ENCODE measurements at regions not wholly inside any gene's neighbourhood (a gene's known extent, or its start where the extent isn't known, plus 50 kb on each side); places are given as distances from the start of the nearest gene placed in this dataset.

DNA sequence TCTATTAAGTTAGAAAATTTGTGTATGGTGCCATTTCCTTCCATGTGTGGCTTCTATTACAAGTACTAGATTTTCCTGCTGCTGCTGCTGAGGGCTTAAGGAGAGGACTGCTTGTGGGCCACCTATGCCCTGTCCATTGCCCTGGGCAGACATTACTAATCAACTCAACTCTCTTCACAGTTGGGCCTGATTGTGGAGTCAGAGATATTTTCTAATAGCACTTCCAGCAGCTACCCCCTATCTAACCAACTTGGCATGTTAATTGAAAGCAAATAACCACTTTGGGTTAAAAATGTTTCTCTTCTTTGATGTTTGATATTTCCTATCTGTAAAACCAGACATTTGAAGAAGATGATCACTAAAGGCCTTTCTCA, 242.0 kb downstream of the EDEM1 start:
- DNase-seq = no peak

DNA sequence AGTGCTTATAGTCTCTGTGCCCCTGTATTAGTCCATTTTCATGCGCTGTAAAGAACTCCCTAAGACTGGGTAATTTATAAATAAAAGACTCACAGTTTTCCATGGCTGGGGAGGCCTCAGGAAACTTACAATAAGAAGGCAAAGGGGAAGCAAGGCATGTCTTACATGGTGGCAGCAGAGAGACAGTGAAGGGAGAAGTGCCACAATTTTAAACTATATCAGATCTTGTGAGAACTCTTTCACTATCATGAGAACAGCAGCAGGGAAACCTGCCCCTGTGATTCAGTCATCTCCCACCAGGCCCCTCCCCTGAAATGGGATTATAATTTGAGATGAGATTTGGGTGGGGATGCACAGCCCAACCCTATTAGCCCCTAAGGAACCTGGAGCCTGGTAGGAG, 243.2 kb downstream of the EDEM1 start:
- DNase-seq = peak; percentile 21

DNA sequence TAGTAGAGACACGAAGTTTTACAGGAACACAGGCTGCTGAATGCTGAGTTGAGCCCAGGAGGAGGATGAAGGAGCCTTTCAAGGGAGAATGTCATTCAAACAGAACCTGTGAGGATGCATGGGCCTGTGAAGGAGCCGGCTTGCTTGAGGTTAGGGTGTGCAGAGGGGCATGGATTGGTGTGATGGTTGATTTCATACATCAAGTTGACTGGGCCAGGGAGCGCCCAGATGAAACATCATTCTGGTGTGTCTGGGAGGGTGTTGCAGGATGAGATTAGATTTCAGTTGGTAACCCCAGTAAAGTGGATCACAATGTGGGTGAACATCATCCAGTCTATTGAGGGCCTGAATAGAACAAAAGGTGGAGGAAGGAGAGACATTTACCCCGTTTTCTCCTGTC, 243.6 kb downstream of the EDEM1 start:
- no peak for DNase-seq

DNA sequence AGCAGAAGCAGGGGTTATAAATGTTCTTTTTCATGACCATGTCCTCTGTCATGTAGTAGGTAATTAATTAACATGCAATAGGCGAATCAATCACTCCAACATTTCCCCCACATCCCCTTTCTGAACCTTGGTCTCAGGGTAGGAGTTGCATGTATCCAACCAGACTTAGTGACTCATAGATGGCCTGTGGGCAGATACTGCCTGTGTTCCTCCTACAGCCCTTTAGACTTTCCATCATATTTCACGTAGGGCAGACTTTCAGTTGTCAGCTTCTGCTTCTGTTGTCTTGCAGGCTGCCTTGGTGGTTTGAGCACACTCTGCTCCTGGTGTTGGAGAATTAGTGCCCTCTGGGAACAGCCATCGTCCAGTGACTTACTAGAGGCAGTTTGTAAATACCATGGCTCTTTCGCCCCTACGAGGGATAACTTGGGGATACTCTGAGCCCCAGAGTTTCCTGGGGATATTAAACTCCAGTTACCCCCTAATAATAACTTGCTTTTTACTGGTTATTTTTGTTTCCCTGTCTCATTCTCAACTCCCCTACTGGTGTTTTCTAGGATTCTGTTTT, 244.4 kb downstream of the EDEM1 start:
- DNase-seq = peak; percentile 96

DNA sequence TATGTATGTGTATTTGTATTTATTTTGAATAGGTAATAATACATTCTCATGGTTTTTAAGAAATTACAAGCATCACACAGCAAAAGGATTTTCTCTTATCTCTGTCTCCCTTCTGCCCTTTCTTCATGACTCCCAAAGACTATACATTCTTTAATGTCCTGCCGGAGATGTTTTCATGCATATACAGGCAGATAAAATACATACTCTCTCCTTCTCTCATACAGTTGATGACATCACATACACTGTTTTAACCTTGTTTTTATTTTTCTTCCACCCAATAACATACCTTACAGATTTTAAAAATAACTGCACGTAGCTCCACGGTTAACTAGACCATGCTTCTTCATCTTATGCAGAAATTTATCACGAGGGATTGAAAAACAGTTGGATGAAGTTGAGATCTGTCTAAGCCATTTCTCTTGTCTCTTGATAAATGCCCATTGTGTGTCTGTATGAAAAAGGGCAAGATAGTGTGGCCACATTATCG, 249.8 kb downstream of the EDEM1 start:
- DNase-seq = no peak

DNA sequence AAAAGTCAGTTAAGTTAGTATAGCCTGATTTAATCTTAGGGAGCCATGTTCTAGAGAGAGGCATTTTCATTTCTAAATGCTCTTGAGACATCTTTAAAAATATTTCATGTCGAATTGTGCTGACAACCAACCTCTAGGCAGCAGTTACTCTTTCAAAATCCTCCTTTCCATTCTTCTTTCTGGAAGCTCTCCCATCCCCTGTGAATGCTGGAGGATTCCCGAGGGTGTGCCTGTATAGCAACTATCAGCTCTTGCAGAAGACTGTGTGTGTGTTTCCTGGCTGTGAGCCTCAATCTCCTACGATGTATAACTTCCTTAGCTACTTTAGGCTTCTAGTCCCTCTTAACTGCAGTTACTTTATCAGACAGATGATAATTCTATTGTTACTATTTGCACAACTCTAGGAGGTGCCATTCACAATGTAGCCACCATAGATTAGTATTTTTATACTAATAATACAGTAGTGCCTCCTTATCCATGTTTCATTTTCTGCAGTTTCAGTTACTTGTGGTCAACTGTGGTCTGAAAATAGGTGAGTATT, 250.3 kb downstream of the EDEM1 start:
- no peak for DNase-seq

DNA sequence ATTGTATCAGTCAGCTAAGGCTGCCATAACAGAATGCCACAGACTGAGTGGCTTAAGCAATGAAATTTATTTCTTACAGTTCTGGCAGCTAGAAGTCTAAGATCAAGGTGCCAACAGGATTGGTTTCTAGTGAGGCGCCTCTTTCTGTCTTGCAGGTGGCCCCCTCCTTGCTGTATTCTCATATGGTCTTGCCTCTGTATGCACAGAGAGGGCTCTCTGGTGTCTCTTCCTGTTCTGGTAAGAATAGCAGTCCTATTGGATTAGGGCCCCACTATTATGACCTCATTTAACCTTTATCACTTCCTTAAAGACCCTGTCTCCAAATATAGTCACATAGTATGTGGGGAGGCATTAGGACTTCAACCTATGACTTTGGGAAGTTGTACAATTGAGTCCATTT, 253.9 kb downstream of the EDEM1 start:
- DNase-seq = no peak

DNA sequence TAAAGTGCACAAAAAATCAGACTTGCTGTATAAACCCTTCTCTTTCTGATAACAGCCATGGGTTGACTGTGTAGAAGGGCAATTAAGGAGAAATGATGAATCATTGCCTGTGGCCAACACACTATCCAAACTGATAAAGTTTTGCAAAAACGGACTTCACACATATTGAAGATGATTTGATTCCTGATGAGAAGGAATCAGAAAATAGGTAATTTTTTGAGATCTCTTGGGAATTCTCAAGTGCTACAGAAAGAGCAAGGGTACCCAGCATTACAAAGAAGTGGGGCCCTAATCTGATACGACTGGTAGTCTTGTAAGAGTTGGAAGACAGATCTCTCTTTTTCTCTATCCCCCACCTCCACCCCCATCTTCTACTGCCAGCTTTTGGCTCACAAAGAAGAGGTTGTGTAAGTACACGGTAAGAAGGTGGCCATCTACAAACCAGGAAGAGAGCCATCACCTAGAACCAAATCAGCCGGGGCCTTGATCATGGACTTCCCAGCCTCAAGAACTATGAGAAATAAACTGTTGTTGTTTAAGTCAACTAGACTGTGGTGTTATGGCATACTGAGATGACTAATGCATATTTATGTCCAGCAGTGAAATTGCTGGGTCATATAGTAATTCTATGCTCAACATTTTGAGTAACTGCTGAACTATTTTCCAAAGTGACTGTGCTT, 254.7 kb downstream of the EDEM1 start:
- DNase-seq = peak; percentile 36

DNA sequence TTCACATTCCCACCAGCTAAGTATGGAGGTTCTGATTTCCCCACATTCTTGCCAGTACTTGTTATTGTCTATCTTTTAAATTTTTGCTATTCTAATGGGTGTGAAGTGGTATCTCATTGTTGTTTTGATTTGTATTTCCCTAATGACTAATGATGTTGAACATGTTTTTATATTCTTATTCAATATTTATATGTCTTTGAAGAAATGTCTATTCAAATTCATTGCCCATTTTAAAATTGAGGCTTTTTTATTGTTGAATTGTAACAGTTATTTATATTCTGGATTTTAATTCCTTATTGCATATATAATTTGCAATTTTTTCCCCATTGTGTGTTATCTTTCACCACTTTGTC, 255.3 kb downstream of the EDEM1 start:
- DNase-seq = no peak

DNA sequence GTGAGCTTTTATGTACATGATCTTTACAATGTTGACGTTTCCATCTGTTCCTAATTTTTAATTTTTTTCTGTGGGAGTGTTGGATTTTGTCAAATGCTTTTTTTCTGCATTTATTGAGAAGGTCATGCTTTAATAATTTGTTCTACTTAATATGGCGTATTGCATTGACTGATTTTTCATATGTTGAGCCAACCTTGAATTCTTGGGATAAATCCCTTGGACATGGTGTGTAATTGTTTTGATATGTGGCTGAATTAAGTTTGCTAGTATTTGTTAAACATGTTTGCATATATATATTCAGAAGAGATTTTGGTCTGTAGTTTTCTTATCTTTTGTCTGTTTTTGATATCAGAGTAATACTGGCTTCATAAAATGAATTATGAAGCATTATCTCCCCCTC, 256.7 kb downstream of the EDEM1 start:
- DNase-seq = no peak

DNA sequence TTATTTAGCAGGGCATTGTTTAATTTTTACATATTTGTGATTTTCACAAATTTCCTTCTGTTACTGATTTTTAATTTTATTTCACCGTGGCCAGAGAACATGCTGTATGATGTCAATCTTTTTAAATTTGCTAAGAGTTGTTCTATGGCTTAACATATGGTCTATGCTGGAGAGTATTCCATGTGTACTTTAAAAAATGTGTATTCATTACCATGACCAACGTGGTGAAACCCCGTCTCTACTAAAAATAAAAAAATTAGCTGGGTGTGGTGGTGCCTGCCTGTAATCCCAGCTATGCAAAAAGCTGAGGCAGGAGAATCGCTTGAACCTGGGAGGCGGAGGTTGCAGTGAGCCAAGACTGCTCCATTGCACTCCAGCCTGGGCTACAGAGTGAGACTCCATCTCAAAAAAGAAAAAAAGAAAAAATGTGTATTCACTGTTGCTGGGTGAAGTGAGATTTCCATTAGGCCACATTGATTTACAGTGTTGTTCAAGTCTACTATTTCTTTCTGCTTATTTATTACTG, 258.2 kb downstream of the EDEM1 start:
- DNase-seq = no peak

DNA sequence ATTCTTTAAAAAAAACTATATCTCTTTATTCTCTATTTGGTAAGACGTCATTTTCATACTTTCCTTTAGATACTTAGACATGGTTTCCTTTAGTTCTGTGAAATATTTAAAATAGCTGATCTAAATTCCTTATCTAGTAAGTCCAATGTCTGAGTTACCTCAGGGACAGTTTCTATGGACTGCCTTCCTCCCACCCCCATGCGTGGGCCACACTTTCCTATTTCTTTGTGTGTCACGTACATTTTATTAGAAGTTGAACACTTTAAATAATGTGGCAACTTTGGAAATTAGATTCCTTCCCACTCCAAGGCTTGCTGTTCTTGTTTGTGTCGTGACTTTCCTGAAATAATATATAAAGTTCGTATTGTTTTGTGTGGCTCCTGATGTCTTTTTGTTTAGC, 260.7 kb downstream of the EDEM1 start:
- peak; percentile 33 for DNase-seq

DNA sequence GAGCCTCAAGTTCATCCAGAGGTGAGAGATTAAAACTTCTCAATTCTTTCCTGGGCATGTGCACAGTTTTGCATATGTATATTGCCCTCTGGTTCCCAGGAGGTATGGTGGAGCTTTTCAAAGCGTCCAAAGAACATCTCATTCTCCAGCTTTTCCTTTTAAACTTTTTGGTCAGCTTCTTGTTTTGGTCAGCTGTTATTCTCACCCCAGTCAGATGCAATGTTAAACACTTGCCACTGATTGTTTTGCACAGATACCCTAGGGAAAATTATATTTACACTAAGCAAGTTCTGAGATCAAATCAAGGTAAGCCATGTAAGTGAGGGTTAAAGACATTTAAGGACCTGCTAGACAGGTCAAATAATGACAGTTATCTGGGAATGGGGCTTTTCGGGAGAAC, 261.3 kb downstream of the EDEM1 start:
- peak; percentile 31 for DNase-seq

DNA sequence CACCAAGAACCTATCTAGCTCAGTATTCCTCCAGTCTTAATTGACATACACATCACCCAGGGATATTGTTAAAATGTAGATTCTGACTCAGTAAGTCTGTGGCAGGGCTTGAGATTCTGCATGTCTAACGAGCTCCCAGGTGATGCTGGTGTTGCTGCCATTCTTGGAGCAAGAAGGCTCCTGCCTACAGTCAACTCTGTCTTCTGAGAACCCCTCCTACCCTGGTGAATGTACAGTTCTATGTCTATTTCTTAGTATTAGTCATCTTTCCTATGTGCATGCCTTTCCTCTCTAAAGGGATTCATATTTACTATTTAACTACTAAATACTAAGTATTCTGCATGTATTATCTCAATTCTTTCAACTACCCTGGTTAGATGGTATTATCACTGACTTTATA, 268.7 kb downstream of the EDEM1 start:
- no peak for DNase-seq

DNA sequence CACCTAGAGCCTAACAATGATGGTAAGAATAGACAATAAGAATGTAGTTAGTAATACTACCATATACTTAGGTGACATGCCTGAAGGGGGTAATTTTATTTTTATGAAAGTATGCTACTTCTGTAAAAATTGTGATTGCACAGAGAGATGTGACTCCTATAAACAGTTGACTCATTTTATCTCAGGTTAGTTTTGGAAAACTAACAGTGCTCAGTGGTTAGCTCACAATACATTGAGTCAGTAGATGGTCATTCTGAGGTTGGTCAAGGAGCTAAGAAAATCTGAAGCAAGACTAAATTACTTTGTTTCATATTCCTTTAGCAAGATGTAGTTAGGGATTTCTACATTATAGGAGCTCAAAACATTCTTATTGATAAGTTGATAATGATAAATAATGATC, 271.0 kb downstream of the EDEM1 start:
- DNase-seq = peak; percentile 89

DNA sequence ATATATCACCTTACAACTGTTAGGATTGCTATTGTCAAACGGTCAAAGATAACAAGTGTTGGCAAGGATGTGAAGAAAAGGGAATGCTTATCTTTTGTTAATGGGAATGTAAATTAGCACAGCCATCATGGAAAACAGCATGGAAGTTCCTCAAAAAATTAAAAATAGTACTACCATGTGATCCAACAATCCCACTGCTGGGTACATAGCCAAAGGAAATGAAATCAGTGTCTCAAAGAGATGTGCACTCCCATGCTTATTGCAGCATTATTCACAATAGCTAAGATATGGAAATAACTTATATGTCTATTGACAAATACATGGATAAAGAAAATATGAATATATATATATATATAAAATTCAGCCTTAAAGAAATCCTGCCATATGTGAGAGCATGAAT, 274.6 kb downstream of the EDEM1 start:
- DNase-seq = peak; percentile 80

DNA sequence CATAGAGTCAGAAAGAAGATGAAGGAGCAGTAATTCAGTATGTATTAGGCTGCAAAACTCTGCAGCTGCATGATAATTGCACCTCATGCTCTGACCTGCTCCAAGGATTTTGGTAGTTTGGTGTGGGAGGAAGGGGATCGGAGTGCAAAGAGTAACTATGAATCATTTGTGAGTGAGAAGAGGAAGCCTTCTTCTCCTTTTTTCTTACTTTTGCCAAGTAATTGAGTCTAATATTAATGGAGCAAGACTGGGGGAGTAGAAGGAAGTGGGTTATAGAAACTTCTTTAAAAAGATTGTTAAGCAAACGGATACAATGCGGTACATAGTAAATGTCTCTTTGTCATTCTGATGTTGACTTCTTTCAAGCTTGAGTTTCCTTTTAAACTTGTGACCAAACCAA, 276.5 kb downstream of the EDEM1 start:
- DNase-seq = peak; percentile 95

DNA sequence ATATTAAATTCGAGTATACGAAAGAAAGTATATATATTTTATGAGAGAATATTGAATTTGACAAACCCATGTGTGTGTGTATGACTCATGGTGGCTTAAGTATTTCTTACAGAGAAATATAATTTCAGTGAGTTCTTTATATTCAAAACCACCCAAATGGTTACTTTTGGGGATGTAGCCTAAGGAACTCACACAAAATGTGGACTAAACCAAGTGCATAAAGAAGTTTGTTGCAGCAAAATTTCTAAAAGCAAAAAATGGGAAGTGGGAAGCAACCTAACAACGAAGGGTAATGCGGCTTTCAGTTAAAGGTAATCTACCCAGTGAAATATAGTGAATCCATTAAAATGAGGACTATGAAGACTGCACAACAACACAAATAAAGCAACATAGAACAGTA, 277.1 kb downstream of the EDEM1 start:
- DNase-seq = peak; percentile 35

DNA sequence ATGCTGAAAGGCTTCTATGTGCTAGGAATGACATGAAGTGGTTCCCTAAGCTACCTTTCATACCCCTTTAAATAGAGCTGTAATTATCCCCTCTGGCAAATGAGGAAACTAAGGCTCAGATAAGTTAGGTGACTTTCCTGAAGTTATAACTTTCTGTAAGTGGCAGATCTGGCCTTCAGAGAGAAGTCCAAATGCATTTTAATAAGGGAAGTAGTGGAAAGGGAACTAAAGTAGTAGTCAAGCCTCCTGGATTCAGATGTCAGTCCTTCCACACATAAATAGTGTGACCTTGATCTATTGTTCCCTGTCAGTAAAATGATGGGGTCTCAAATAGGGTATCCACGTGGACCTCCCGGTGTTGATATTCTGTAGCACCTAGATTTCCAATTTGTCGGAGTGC, 277.7 kb downstream of the EDEM1 start:
- peak; percentile 59 for DNase-seq

DNA sequence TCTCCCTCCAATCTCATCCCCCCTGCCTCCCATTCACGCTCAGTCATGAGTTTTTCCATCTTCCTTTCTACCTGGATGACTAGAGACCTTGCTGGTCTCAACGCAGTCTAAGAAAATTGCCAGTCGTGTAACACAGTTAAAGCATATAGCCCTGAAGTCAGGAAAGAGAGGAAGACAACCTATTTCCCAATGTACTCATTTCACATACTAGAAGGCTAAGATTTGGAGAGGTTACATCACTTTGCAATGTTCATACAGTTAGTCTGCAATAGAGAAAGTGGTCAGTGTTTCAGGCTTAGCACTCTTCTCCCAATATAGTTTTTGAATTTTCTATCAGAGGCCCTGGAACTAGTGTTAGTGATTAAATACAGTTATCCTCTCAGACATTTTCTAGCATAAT, 278.6 kb downstream of the EDEM1 start:
- peak; percentile 90 for DNase-seq

DNA sequence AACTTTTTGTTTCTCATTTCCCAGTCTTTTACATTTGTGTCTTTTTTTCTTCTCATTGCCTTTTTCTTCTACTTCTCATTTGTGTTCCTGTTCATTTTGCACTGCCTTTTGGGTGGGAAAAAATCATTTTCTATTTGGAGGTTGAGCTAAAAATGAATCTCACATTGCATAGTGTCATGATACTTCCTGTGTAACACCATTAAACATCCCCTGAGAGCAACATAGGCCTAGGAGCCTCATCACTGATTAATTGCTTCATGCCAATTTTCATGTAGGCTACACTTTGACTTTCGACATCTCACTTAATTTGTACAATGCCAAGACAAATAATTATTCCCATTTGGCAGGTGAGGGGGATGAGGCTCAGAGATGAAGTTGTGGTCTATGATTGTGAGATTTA, 279.2 kb downstream of the EDEM1 start:
- DNase-seq = peak; percentile 76

DNA sequence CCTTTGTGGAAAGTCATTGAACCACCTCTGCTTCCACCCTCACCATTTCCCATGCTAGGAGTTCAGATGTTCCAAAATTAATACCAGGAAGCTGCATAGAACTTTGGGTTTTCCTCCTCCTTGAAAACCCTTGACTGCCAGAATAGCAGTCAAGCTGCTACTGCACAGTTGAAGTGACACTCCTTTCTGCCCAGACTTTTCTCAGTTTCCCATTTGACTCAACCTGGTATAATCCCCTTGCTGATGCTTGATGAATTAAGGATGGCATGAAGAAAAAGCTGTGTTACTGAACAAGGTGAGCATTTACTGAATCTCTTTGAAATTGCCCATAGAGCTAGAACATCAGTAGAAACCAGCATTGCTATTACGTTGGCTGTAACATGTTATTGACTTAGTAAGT, 286.0 kb downstream of the EDEM1 start:
- no peak for DNase-seq

DNA sequence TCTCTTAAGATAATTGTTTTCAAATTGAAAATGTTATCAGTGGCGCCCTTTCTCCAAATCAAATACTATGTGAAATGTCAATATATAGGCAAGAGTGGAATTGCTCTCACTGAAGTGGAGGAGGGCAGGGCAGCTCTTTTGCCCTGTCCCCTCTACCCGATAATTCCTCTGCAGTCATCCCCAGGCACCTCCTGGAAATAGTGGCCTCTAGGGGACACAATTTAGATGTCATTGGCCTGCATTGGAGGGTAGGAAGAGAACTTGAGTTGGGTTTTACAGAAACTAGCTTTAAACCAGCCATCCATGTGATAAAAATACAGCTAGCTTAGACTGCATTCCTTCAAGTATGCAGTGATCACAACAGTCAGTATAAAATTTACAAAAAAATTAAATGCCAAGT, 288.9 kb downstream of the EDEM1 start:
- DNase-seq = no peak

DNA sequence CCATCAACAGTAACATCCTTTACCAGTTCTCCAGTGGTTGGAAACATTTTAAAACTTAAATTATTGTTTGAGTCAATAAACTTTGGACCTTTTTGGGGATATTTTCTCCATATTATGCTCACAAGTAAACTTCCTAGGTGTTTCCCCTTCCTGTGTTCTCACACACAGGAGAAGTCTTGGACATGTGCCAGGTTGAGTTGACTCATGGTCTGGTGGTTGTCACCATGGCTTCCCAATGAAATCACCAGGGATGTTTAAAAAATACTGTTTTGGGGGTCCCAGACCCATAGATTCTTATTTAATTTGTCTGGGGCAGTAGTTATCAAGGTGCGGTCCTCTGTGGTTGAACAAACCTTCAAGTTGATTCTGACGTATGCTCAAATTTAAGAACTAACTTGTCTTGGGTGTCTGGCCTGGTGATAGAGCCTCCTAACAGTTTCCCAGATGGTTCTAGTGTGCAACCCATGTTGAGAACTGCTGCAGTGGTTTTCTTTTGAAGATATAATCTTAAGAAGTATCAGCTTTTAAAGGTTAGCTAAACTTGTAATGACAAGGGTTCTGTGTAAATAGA, 291.8 kb downstream of the EDEM1 start:
- DNase-seq = peak; percentile 40
